Epithelial cell of proximal tubule (primary cell): ENCODE measurements at regions not wholly inside any gene's neighbourhood (a gene's known extent, or its start where the extent isn't known, plus 50 kb on each side); places are given as distances from the start of the nearest gene placed in this dataset.

Experiments used
- DNase-seq: peaks from one replicate; pipeline ENCODE4 v3.0.0-alpha.2; 2011; ENCODE audit warnings: low read depth
- H3K4me3 ChIP-seq: 2 replicates; pipeline ENCODE4 v1.5.1; 2011; ENCODE audit warnings: low read depth, mild to moderate bottlenecking, low read length
- CTCF ChIP-seq: conservative IDR thresholded peaks from 2 replicates; pipeline ENCODE4 v1.5.1; 2012; ENCODE audit warnings: low read depth, mild to moderate bottlenecking, low read length

DNA sequence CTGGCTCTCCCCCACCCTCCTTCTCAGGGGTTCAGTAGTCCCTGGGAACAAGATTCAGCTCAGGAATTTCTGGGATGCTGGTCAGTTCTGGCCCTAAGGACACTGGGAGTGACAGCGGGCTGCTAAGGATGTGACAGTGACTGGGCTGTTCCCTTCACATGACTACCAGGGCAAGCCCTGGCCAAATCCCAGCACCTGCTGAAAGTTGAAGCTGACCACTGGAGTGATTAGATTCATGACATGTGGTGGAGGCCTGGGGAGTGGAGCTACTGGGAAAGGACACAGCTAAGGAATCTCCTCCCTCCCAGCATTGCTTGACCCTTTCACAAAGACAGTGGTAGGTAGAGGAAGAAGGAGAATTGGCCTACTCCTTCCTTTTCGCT, 204.9 kb downstream of the DAD1 start:
- no peak for TF ChIP-seq CTCF

DNA sequence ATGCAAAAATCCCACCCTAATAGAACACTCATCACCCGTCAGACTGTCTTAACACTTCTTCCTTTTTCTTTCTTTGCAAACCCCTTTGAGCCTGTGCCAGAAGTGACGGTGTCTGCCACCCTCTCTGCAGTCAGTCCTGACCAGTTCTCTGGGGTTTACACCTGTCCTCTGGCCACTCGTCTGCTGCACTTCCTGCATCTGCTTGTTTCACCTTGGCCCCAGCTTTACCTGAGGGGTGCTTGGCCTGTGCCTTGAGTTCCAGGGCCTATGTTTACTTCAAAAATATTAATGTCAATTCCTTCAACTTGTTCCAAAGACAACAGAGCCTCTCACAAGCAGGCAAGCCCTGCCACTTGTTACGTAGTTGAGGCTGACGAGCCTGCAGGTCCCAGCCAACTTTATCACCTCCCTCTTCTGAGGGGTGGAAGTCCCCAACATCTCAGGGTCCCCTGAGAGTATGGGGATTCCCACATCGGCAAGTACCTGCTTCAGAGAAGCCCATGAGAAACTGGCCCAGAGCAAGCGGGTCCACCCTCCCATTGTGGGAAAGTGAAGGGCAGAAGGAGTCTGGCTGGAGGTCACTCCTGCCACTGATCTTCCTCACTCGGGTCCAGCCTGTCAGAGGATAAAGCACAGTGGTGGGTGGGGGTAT, 205.4 kb downstream of the DAD1 start:
- no peak for DNase-seq
- no peak overlapping the region for H3K4me3 ChIP-seq
- no peak for TF ChIP-seq CTCF

More for the DNA sequence above, 204.9 kb downstream of the DAD1 start:
- H3K4me3 ChIP-seq, result no peak overlapping the region
- no peak for DNase-seq

- H3K4me3 ChIP-seq, result no peak overlapping the region
- no peak for DNase-seq
- TF ChIP-seq CTCF, result no peak
Measured at GRCh38 chr14:22382955-22383354, 206.1 kb downstream of the DAD1 start.

DNA sequence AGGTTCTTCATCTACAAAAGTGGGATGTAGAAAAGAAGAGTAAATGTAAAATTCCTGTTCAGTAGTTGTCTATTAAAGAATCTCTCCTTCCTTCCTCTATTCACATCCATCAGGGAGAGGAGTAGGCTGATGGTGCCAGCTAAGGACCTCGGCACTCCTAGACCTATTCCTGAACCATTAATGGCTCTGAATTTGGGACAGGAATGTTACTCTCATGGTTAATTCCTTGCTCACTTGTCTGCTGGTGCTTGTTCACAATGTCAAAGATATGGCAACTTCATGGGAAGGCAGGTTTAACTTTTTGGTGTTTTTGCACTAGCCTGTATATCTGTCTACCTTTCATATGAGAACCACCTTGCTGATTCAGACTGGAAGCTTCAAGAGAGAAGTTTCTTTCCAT, 206.6 kb downstream of the DAD1 start:
- no peak for TF ChIP-seq CTCF
- no peak overlapping the region for H3K4me3 ChIP-seq
- DNase-seq, result no peak

DNA sequence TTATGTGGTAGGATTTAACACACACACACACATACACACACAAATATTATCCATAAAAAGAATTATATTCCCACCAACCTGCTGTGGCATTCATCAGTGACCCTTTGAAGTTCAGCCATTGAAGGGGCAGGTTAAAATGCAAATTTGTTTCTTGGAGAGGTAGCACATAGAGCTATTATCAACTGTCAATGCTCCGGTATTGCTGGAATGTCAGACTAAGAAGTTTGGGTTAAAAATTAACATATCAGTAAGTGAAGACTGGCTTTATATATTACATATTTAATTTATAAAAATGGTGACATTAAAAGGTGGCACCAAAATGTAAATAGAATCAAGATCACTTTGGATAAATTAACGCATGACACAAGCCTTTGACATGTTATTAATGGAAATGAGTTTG, 207.3 kb downstream of the DAD1 start:
- no peak overlapping the region for H3K4me3 ChIP-seq
- TF ChIP-seq CTCF, result no peak
- DNase-seq, result no peak

GRCh38 chr14:22381408-22381760, 207.6 kb downstream of the DAD1 start:
- no peak for TF ChIP-seq CTCF
- H3K4me3 ChIP-seq, result no peak overlapping the region

GRCh38 chr14:22380571-22381407, 208.2 kb downstream of the DAD1 start:
- no peak for DNase-seq
- no peak for TF ChIP-seq CTCF
- no peak overlapping the region for H3K4me3 ChIP-seq

More at GRCh38 chr14:22381408-22381760, 207.6 kb downstream of the DAD1 start:
- DNase-seq, result no peak
